ENCODE measurements at regions not wholly inside any gene's neighbourhood (a gene's known extent, or its start where the extent isn't known, plus 50 kb on each side); places are given as distances from the start of the nearest gene placed in this dataset.

DNA sequence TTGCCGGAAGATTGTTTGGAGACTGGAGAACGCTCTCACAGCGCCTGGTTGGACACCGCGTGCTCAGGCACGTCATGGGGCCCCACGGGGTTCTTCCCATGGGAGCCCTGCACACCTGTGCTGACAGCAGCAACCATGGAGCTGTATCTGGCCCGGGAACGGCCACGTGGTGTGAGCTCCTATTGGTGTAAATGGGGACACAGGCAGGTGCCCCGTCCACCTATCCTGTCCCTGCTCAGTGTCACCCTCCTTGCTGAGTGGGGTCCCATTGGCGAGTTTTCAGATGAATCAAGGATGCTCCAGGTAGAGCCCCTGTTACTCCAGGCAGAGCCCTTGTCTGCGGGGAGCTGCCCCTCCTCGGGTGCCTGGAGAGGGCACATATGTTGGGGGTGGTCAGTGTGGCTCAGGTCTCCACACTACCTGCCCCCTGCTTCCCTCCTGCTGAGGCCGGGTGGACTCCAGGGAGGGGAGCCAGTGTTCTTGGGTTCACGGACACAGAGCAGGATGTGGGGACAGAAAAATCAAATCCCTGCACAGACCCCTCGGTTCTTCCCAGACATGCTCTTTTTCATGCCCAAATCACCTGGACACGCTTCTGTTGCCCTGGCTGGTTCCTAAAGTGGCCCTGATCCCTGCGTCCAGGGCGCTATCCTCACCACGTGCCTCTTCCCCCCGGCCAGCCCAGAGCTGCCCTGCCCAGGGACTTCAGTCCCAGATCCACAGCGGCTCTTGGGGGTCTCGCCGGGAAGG, 250.1 kb downstream of the ADGRD1 start:
- TF ChIP-seq POLR2AphosphoS5 (IDR thresholded peaks at IDR 0.05; ENCODE audit: low read depth, low read length) = no peak
- TF ChIP-seq SIN3A (IDR thresholded peaks at IDR 0.05; ENCODE audit: borderline replicate concordance, insufficient read depth, low read length) = no peak

Data from PFSK-1 (cell line).